GM18867 (cell line): ENCODE measurements at regions not wholly inside any gene's neighbourhood (a gene's known extent, or its start where the extent isn't known, plus 50 kb on each side); places are given as distances from the start of the nearest gene placed in this dataset.
A peak's percentile ranks its signal among the peaks of the same experiment; 100 is the strongest.
"Not testable (repeated sequence)": the region's sequence is repeated elsewhere in the genome, so short reads cannot be mapped to it uniquely, and the experiment has no call there.

Source experiments
- ATAC-seq: cut with Tn5 transposase; IDR thresholded peaks from one replicate; pipeline ENCODE4 v1.9.1; 2021; ENCODE audit warnings: mild to moderate bottlenecking, moderate library complexity; ENCODE audit not compliant: unreplicated experiment

DNA sequence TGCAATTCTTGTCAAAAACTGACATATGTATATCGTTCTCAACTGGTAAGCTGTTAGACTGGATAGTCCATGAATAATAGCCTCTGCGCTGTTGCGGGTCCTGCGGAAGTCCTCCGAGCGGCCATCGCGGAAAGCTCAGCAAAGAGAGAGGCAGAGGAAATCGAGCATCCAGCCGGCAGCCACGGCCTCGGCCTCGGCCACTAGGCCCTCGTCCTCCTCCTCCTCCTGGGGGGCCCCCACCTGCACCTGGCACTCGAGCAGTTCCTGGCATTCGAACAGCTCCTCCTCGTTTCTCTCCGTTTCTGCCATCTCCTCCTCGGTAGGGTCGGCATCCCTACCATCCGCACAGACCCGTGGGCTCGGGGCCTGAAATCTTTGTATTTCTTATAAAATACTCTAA, 111.2 kb upstream of the CYLC1 start:
- ATAC-seq, result not testable (repeated sequence)

DNA sequence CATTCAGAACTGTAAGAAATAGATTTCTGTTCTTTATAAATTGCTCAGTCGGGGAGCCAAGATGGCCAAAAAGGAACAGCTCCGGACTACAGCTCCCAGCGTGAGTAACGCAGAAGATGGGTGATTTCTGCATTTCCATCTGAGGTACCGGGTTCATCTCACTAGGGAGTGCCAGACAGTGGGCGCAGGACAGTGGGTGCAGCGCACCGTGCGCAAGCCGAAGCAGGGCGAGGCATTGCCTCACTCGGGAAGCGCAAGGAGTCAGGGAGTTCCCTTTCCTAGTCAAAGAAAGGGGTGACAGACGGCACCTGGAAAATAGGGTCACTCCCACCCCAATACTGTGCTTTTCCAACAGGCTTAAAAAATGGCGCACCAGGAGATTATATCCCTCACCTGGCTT, 110.5 kb upstream of the CYLC1 start:
- not testable (repeated sequence) for ATAC-seq

DNA sequence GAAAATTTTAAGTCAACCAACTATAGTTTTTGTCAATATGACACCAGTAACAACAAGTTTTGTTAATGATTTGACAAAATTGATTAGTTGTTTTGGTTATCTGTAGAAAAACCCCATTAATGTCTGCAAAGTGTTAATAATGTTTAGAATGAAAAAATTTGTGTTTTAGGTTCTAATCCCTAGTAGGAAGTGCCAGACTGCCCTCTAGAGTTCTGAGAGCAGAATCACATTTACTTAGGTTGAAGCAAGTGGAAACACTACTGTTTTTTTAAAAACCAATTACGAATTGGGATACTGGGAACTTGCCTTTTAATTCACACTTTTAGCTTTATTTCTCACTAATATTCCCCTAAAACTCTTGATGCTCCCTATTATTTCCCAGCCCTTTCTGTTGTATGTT, 101.1 kb upstream of the CYLC1 start:
- peak; percentile 52 for ATAC-seq

DNA sequence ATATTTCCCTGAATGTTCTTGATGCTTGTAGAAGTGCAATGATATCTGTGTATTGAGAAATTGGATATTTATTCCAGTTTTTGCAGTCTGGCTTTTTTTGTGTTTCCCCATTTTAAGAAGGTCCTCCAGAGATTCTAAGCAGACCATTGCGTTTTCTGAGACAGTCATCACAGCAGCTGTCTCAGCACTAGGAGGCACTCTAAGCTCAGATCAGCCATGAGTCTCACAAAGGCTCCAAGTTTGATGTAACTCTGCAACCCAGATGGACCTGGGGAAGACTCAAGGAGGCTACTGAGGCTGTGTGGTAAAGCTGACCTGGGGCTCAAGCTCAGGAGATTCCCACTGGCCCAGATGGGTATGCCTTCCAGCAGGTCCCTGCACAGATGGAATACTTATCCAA, 89.3 kb upstream of the CYLC1 start:
- no peak for ATAC-seq
